PC-9 (cell line): ENCODE measurements at regions not wholly inside any gene's neighbourhood (a gene's known extent, or its start where the extent isn't known, plus 50 kb on each side); places are given as distances from the start of the nearest gene placed in this dataset.

Source experiments
- BruUV-seq: library from RNA; stranded (reverse); fragments of 400-500 nt; replicated peaks from 2 replicates; lab custom pipeline; 2021; lab: Mats Ljungman, UMichigan
- CTCF ChIA-PET: fragments of 300-600 bp; sonication (Branson Sonifier 250); formaldehyde crosslinking; loops from one replicate; lab custom pipeline; 2022; ENCODE audit warnings: antibody characterized with exemption; lab: Charles Lee
- POLR2A ChIA-PET: fragments of 300-600 bp; sonication (Branson Sonifier 250); formaldehyde crosslinking; loops from one replicate; lab custom pipeline; 2022; ENCODE audit warnings: antibody characterized with exemption; ENCODE audit not compliant: unreplicated experiment; lab: Charles Lee
- DNase-seq, 2 experiments: peaks; one replicate each; pipeline versions ENCODE4 v3.0.0 to v3.0.0-alpha.2; 2015 to 2022; ENCODE audit warnings: mixed read lengths in 1 of 2
- H2AFZ ChIP-seq: fragments of 200-600 bp; sonication (generic); 2 replicates; pipeline ENCODE4 v1.8.1; 2017; ENCODE audit warnings: antibody characterized with exemption
- H3F3A ChIP-seq: fragments of 200-600 bp; sonication (generic); 2 replicates; pipeline ENCODE4 v1.8.1; 2017; ENCODE audit warnings: antibody characterized with exemption, mild to moderate bottlenecking, low read depth; ENCODE audit not compliant: insufficient read depth
- H3K27ac ChIP-seq: fragments of 200-600 bp; sonication (generic); 2 replicates; pipeline ENCODE4 v1.6.1; 2016; ENCODE audit warnings: mixed run types
- H3K27me3 ChIP-seq: fragments of 200-600 bp; sonication (generic); 2 replicates; pipeline ENCODE4 v1.6.1; 2016; ENCODE audit warnings: low read depth, mixed run types; ENCODE audit not compliant: insufficient read depth
- H3K36me3 ChIP-seq: fragments of 200-600 bp; sonication (generic); 2 replicates; pipeline ENCODE4 v1.6.1; 2016; ENCODE audit warnings: low read depth, mixed run types
- H3K4me1 ChIP-seq: fragments of 200-600 bp; sonication (generic); replicated peaks from 2 replicates; pipeline ENCODE4 v1.6.1; 2016; ENCODE audit warnings: mixed run types; ENCODE audit not compliant: insufficient read depth
- H3K4me2 ChIP-seq: fragments of 200-600 bp; sonication (generic); 2 replicates; pipeline ENCODE4 v1.6.1; 2017; ENCODE audit warnings: mixed run types
- H3K4me3 ChIP-seq: fragments of 200-600 bp; sonication (generic); 2 replicates; pipeline ENCODE4 v1.6.1; 2016; ENCODE audit warnings: mixed run types
- H3K79me2 ChIP-seq: fragments of 200-600 bp; sonication (generic); 2 replicates; pipeline ENCODE4 v1.6.1; 2017; ENCODE audit warnings: low read depth, mixed run types
- H3K9me2 ChIP-seq: fragments of 200-600 bp; sonication (generic); 2 replicates; pipeline ENCODE4 v1.8.1; 2017; ENCODE audit warnings: mild to moderate bottlenecking; ENCODE audit not compliant: insufficient read depth
- H3K9me3 ChIP-seq: fragments of 200-600 bp; sonication (generic); 2 replicates; pipeline ENCODE4 v1.8.1; 2016; ENCODE audit warnings: low read depth; ENCODE audit not compliant: insufficient read depth
- H4K20me1 ChIP-seq: fragments of 200-600 bp; sonication (generic); 2 replicates; pipeline ENCODE4 v1.8.1; 2017; ENCODE audit not compliant: insufficient read depth
- EZH2 ChIP-seq: fragments of 200-600 bp; sonication (generic); IDR thresholded peaks from 2 replicates; pipeline ENCODE4 v1.8.0; 2017; ENCODE audit warnings: antibody characterized with exemption, low read depth
- intact Hi-C: fragments of 100-400 bp; cut with micrococcal nuclease; formaldehyde crosslinking; loops from one replicate; pipeline ENCODE4 v1.10.0; 2022; ENCODE audit not compliant: unreplicated experiment
- TF ChIP-seq, protein P1 (sequence below): fragments of 200-600 bp; sonication (generic); conservative IDR thresholded peaks from 2 replicates; pipeline ENCODE4 v1.6.1; 2017; ENCODE audit warnings: mixed run types, antibody characterized with exemption, mild to moderate bottlenecking, moderate library complexity

DNA sequence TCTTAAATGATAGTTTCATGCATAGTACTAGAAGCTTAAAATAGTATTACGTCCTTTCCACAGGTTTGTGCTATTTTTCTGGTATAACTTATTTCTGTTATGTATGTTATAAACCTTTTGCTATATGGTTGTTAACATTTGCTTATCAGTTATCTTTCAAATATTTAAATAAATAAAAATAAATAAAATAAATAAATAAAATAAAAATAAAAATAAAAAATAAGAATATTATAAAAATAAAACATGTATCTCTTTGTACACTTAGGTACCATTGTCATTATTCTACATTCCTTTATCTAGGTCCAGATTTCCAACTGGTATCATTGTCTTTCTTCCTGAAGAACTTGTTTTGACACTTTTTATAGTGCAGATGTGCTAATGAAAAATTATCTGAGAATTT, 1310.4 kb upstream of the SLC10A2 start:
- CTCF ChIA-PET = no interaction called here
- TF ChIP-seq, protein P1, sequence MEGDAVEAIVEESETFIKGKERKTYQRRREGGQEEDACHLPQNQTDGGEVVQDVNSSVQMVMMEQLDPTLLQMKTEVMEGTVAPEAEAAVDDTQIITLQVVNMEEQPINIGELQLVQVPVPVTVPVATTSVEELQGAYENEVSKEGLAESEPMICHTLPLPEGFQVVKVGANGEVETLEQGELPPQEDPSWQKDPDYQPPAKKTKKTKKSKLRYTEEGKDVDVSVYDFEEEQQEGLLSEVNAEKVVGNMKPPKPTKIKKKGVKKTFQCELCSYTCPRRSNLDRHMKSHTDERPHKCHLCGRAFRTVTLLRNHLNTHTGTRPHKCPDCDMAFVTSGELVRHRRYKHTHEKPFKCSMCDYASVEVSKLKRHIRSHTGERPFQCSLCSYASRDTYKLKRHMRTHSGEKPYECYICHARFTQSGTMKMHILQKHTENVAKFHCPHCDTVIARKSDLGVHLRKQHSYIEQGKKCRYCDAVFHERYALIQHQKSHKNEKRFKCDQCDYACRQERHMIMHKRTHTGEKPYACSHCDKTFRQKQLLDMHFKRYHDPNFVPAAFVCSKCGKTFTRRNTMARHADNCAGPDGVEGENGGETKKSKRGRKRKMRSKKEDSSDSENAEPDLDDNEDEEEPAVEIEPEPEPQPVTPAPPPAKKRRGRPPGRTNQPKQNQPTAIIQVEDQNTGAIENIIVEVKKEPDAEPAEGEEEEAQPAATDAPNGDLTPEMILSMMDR = no peak
- TF ChIP-seq EZH2 = no peak
- intact Hi-C loops = no loop called here
- H3K4me1 ChIP-seq = no peaks in the 10 kb centered on the region
- no peak for DNase-seq
- no peak overlapping the region for H3K4me3 ChIP-seq
- no peaks in the 10 kb centered on the region for H3K79me2 ChIP-seq
- no peaks in the 10 kb centered on the region for H4K20me1 ChIP-seq
- no peaks in the 10 kb centered on the region for H3K9me2 ChIP-seq
- no peak overlapping the region for H3K4me2 ChIP-seq
- H3F3A ChIP-seq = no peaks in the 10 kb centered on the region
- BruUV-seq = no TSS peak
- H3K27me3 ChIP-seq = no peaks in the 10 kb centered on the region
- POLR2A ChIA-PET = no interaction called here
- no peak overlapping the region for H2AFZ ChIP-seq
- no peak overlapping the region for H3K27ac ChIP-seq
- H3K9me3 ChIP-seq = no peaks in the 10 kb centered on the region
- no peaks in the 10 kb centered on the region for H3K36me3 ChIP-seq

DNA sequence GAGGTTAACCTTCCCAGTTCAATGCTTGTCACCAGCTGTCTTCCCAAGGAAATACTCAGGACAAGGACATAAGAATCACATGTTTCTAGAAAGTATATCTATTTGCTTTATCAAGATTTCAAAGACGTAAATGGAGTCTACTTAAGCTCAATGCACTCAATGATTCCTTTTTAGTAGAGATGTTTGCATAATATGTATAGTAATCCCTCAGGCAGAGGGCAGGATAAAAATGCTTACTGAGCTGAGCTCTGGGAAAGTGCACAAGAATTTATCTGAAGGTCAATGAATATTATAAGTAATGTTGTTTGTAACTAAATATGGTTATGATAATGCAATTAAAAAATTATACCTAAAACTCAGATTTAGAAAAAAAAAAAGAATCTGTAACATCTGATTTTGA, 1309.4 kb upstream of the SLC10A2 start:
- TF ChIP-seq EZH2 = no peak
- TF ChIP-seq, protein P1 = no peak
- Histone ChIP-seq H3K4me1 (no peaks in the 10 kb centered on the region), H3K9me2 (no peaks in the 10 kb centered on the region), H3K36me3 (no peaks in the 10 kb centered on the region), H3K79me2 (no peaks in the 10 kb centered on the region), H3K27me3 (no peaks in the 10 kb centered on the region), H3K4me3 (no peak overlapping the region), H3K27ac (no peak overlapping the region), H3K4me2 (no peak overlapping the region), H2AFZ (no peak overlapping the region), H3K9me3 (no peaks in the 10 kb centered on the region), H3F3A (no peaks in the 10 kb centered on the region), H4K20me1 (no peaks in the 10 kb centered on the region)
- ChIA-PET CTCF (no interaction called here), POLR2A (no interaction called here)
- intact Hi-C loops = no loop called here
- DNase-seq = no peak
- BruUV-seq = no TSS peak

- H3K9me2 ChIP-seq = no peaks in the 10 kb centered on the region
- H3K27me3 ChIP-seq = no peaks in the 10 kb centered on the region
- no peak overlapping the region for H3K27ac ChIP-seq
- ChIA-PET POLR2A (no interaction called here), CTCF (no interaction called here)
- no TSS peak for BruUV-seq
- H3K4me3 ChIP-seq = no peak overlapping the region
- no peaks in the 10 kb centered on the region for H3F3A ChIP-seq
- TF ChIP-seq, protein P1 = no peak
- no peak for TF ChIP-seq EZH2
- H3K79me2 ChIP-seq = no peaks in the 10 kb centered on the region
- H3K9me3 ChIP-seq = no peaks in the 10 kb centered on the region
- H3K36me3 ChIP-seq = no peaks in the 10 kb centered on the region
- no peak for DNase-seq
- intact Hi-C loops = no loop called here
- 0 out of 2 replicates have a peak overlapping the region, but pooled peaks have one; percentile 37 for H2AFZ ChIP-seq
- H3K4me1 ChIP-seq = no peaks in the 10 kb centered on the region
- no peaks in the 10 kb centered on the region for H4K20me1 ChIP-seq
- H3K4me2 ChIP-seq = no peak overlapping the region
These were observed 1306.0 kb upstream of the SLC10A2 start for GRCh38 chr13:104372095-104372655.
